ENCODE measurements at regions not wholly inside any gene's neighbourhood (a gene's known extent, or its start where the extent isn't known, plus 50 kb on each side); places are given as distances from the start of the nearest gene placed in this dataset.

GRCh38 chr10:108425283-108425964, 1260.9 kb upstream of the SORCS1 start:
- H4K5ac ChIP-seq (ENCODE audit: low read depth, low read length): no peak overlapping the region
- no peak overlapping the region for H4K8ac ChIP-seq (ENCODE audit: low read depth in 2 of 2, low read length in 2 of 2)
- no CpG with 5 or more reads among the region's 1 CpG for WGBS, 2 experiments (ENCODE audit: extremely low coverage in 2 of 2, insufficient read length in 1 of 2)
- no peak overlapping the region for H3K56ac ChIP-seq (ENCODE audit: extremely low read depth, insufficient read depth, low read length)
- H4K91ac ChIP-seq (ENCODE audit: insufficient read depth, low read depth, low read length): no peak overlapping the region
- no TSS peak for BruUV-seq (replicated peaks)
- no peaks in the 10 kb centered on the region for H3K79me1 ChIP-seq (ENCODE audit: low read depth in 1 of 2, low read length in 2 of 2)
- no peak overlapping the region for H2AFZ ChIP-seq (replicated peaks; ENCODE audit: low read length, poor library complexity)
- no peaks in the 10 kb centered on the region for H3K27me3 ChIP-seq (ENCODE audit: control insufficient read depth, insufficient read depth, low read length)
- H3K9me3 ChIP-seq (ENCODE audit: control insufficient read depth, insufficient read depth, low read length): no peaks in the 10 kb centered on the region; the same call in 1 of the 2 replicates
- H3K4me1 ChIP-seq (ENCODE audit: control insufficient read depth, insufficient read depth, low read length): 0 out of 2 replicates have a peak, but pooled peaks cover 2% of the 10 kb centered on the region
- no peak overlapping the region for H2BK120ac ChIP-seq (ENCODE audit: low read depth, low read length)
- H2BK20ac ChIP-seq (ENCODE audit: low read depth, low read length): no peak overlapping the region
- in situ Hi-C loops (cut with MboI; ENCODE audit: low sequenced_read_pairs): no loop called here
- DNase-seq: no peak
- H3K4ac ChIP-seq (ENCODE audit: low read depth, low read length): no peak overlapping the region
- CTCF ChIA-PET: no interaction called here
- H2BK15ac ChIP-seq (ENCODE audit: low read depth, low read length): no peak overlapping the region
- H3K18ac ChIP-seq (ENCODE audit: low read depth, low read length): no peak overlapping the region
- no peak overlapping the region for H3K9ac ChIP-seq (ENCODE audit: low read depth, low read length)
- TF ChIP-seq RCOR1 (IDR thresholded peaks at IDR 0.05; ENCODE audit: insufficient replicate concordance, low read length) (no peak), BHLHE40 (IDR thresholded peaks at IDR 0.05; ENCODE audit: low read depth, low read length) (no peak), MXI1 (IDR thresholded peaks at IDR 0.05; ENCODE audit: borderline replicate concordance, low read depth, low read length) (no peak), NFE2L2 (IDR thresholded peaks at IDR 0.05; ENCODE audit: low read depth, low read length) (no peak), RFX5 (IDR thresholded peaks at IDR 0.05; ENCODE audit: low read depth, low read length) (no peak), RAD21 (IDR thresholded peaks at IDR 0.05; ENCODE audit: low read length) (no peak), SMC3 (IDR thresholded peaks at IDR 0.05; ENCODE audit: low read depth, low read length) (no peak), USF2 (IDR thresholded peaks at IDR 0.05; ENCODE audit: low read depth, low read length) (no peak), CHD1 (IDR thresholded peaks at IDR 0.05; ENCODE audit: low read depth, low read length) (no peak), MAZ (IDR thresholded peaks at IDR 0.05; ENCODE audit: borderline replicate concordance, low read depth, low read length) (no peak), CEBPB (IDR thresholded peaks at IDR 0.05; ENCODE audit: low read depth, low read length) (no peak), FOS (IDR thresholded peaks at IDR 0.05; ENCODE audit: low read depth, low read length) (no peak), ELK1 (IDR thresholded peaks at IDR 0.05; ENCODE audit: borderline replicate concordance, low read depth, low read length) (no peak), CTCF (conservative IDR thresholded peaks at IDR 0.05; ENCODE audit: low read depth, low read length) (no peak), MAFK (IDR thresholded peaks at IDR 0.05; ENCODE audit: low read depth, low read length) (no peak)
- H2AK9ac ChIP-seq (replicated peaks; ENCODE audit: low read depth, low read length, poor library complexity): no peak overlapping the region
- H3K9me1 ChIP-seq (ENCODE audit: insufficient read depth, low read length): no peaks in the 10 kb centered on the region
- intact Hi-C loops (cut with micrococcal nuclease): no loop called here
- H3K23ac ChIP-seq (ENCODE audit: low read depth, low read length): no peak overlapping the region
- dilution Hi-C loops (cut with HindIII; ENCODE audit: low sequenced_read_pairs, unreplicated experiment): no loop called here
- no peak overlapping the region for H3K4me2 ChIP-seq (ENCODE audit: low read depth, low read length)
- ATAC-seq (ENCODE audit: low read depth): no peak
- no peak overlapping the region for H2BK5ac ChIP-seq (ENCODE audit: low read depth, low read length, poor library complexity, severe bottlenecking)
- POLR2A ChIA-PET (ENCODE audit: unreplicated experiment): no interaction called here
- no peaks in the 10 kb centered on the region for H4K20me1 ChIP-seq (ENCODE audit: insufficient read depth, low read length)
- H3K14ac ChIP-seq (replicated peaks; ENCODE audit: low read depth, low read length): no peak overlapping the region
- H3K36me3 ChIP-seq (ENCODE audit: control insufficient read depth, insufficient read depth, low read length): no peaks in the 10 kb centered on the region
- no peak overlapping the region for H3K27ac ChIP-seq (ENCODE audit: insufficient read depth, low read length)
- H2AK5ac ChIP-seq (ENCODE audit: low read depth, low read length): no peak overlapping the region
- no peak overlapping the region for H3K4me3 ChIP-seq (ENCODE audit: insufficient read depth, low read depth, low read length)

All from IMR-90 (cell line).